Daoy (cell line): ENCODE measurements at regions not wholly inside any gene's neighbourhood (a gene's known extent, or its start where the extent isn't known, plus 50 kb on each side); places are given as distances from the start of the nearest gene placed in this dataset.
A peak's percentile ranks its signal among the peaks of the same experiment; 100 is the strongest.
"Not testable (repeated sequence)": the region's sequence is repeated elsewhere in the genome, so short reads cannot be mapped to it uniquely, and the experiment has no call there.

Experiments
- DNase-seq: peaks from one replicate; pipeline ENCODE4 v3.0.0-alpha.2; 2015; ENCODE audit warnings: low read depth

- DNase-seq: no peak
These were observed 52.7 kb upstream of the ZCCHC13 start for GRCh38 chrX:74251006-74251930.

GRCh38 chrX:74250574-74250973, 53.4 kb upstream of the ZCCHC13 start:
- DNase-seq: no peak

- no peak for DNase-seq
These were observed 54.0 kb upstream of the ZCCHC13 start for GRCh38 chrX:74249963-74250362.

GRCh38 chrX:74248889-74249288, 55.1 kb upstream of the ZCCHC13 start:
- no peak for DNase-seq

GRCh38 chrX:74246524-74246923, 57.5 kb upstream of the ZCCHC13 start:
- DNase-seq: no peak

GRCh38 chrX:74242484-74243138, 61.4 kb upstream of the ZCCHC13 start:
- no peak for DNase-seq

- peak; percentile 23 for DNase-seq
These were observed 61.9 kb upstream of the ZCCHC13 start for GRCh38 chrX:74242050-74242449.

GRCh38 chrX:74238771-74239170, 65.2 kb upstream of the ZCCHC13 start:
- no peak for DNase-seq

- no peak for DNase-seq
These were observed 69.2 kb upstream of the ZCCHC13 start for GRCh38 chrX:74234818-74235217.

GRCh38 chrX:74232859-74233258, 71.1 kb upstream of the ZCCHC13 start:
- peak; percentile 23 for DNase-seq

- no peak for DNase-seq
These were observed 72.4 kb upstream of the ZCCHC13 start for GRCh38 chrX:74231625-74232024.

- DNase-seq: no peak
These were observed 73.9 kb upstream of the ZCCHC13 start for GRCh38 chrX:74230094-74230493.

- no peak for DNase-seq
These were observed 78.9 kb upstream of the ZCCHC13 start for GRCh38 chrX:74225111-74225510.

- no peak for DNase-seq
These were observed 83.7 kb upstream of the ZCCHC13 start for GRCh38 chrX:74220277-74220676.

GRCh38 chrX:74218895-74219294, 85.1 kb upstream of the ZCCHC13 start:
- no peak for DNase-seq

GRCh38 chrX:74216421-74216820, 87.6 kb upstream of the ZCCHC13 start:
- no peak for DNase-seq

- no peak for DNase-seq
These were observed 92.1 kb upstream of the ZCCHC13 start for GRCh38 chrX:74211911-74212310.

- no peak for DNase-seq
These were observed 96.4 kb upstream of the ZCCHC13 start for GRCh38 chrX:74207539-74207938.

GRCh38 chrX:74195605-74196004, 108.4 kb upstream of the ZCCHC13 start:
- DNase-seq: no peak

- DNase-seq: no peak
These were observed 108.9 kb upstream of the ZCCHC13 start for GRCh38 chrX:74195120-74195519.

- no peak for DNase-seq
These were observed 116.8 kb upstream of the ZCCHC13 start for GRCh38 chrX:74187211-74187610.

GRCh38 chrX:74183047-74183446, 120.9 kb upstream of the ZCCHC13 start:
- DNase-seq: not testable (repeated sequence)

GRCh38 chrX:74181976-74182375, 122.0 kb upstream of the ZCCHC13 start:
- not testable (repeated sequence) for DNase-seq
